COLO829 (cell line): ENCODE measurements at regions not wholly inside any gene's neighbourhood (a gene's known extent, or its start where the extent isn't known, plus 50 kb on each side); places are given as distances from the start of the nearest gene placed in this dataset.
"Not testable (repeated sequence)": the region's sequence is repeated elsewhere in the genome, so short reads cannot be mapped to it uniquely, and the experiment has no call there.

ENCODE experiments used
- DNase-seq: peaks from one replicate; pipeline ENCODE4 v3.0.0; 2012; ENCODE audit warnings: low spot score

GRCh38 chr2:167843657-167844056 lies 403.7 kb downstream of the STK39 start:
- no peak for DNase-seq

- DNase-seq: no peak
These were observed 404.2 kb downstream of the STK39 start for GRCh38 chr2:167843217-167843616.

GRCh38 chr2:167842047-167842446 lies 405.3 kb downstream of the STK39 start:
- no peak for DNase-seq

- DNase-seq: not testable (repeated sequence)
These were observed 412.1 kb downstream of the STK39 start for GRCh38 chr2:167835290-167835689.

- DNase-seq: no peak
These were observed 412.7 kb downstream of the STK39 start for GRCh38 chr2:167834707-167835106.

- no peak for DNase-seq
These were observed 414.1 kb downstream of the STK39 start for GRCh38 chr2:167833294-167833693.

- DNase-seq: no peak
These were observed 414.5 kb downstream of the STK39 start for GRCh38 chr2:167832868-167833287.

- DNase-seq: no peak
These were observed 419.9 kb downstream of the STK39 start for GRCh38 chr2:167827352-167828097.

GRCh38 chr2:167826906-167827305 lies 420.5 kb downstream of the STK39 start:
- no peak for DNase-seq

GRCh38 chr2:167825664-167826063 lies 421.7 kb downstream of the STK39 start:
- DNase-seq: no peak

GRCh38 chr2:167822690-167823465 lies 424.5 kb downstream of the STK39 start:
- no peak for DNase-seq

- no peak for DNase-seq
These were observed 426.9 kb downstream of the STK39 start for GRCh38 chr2:167820488-167820887.

- no peak for DNase-seq
These were observed 428.9 kb downstream of the STK39 start for GRCh38 chr2:167818521-167818920.

- DNase-seq: no peak
These were observed 429.5 kb downstream of the STK39 start for GRCh38 chr2:167817908-167818307.

- no peak for DNase-seq
These were observed 430.0 kb downstream of the STK39 start for GRCh38 chr2:167817422-167817821.

GRCh38 chr2:167816874-167817290 lies 430.5 kb downstream of the STK39 start:
- no peak for DNase-seq

- no peak for DNase-seq
These were observed 432.3 kb downstream of the STK39 start for GRCh38 chr2:167814881-167815718.

- not testable (repeated sequence) for DNase-seq
These were observed 432.9 kb downstream of the STK39 start for GRCh38 chr2:167814482-167814880.

GRCh38 chr2:167809799-167810198 lies 437.6 kb downstream of the STK39 start:
- DNase-seq: not testable (repeated sequence)

- DNase-seq: no peak
These were observed 443.9 kb downstream of the STK39 start for GRCh38 chr2:167803449-167803988.

GRCh38 chr2:167794554-167795255 lies 452.7 kb downstream of the STK39 start:
- no peak for DNase-seq

GRCh38 chr2:167793725-167794124 lies 453.7 kb downstream of the STK39 start:
- no peak for DNase-seq
